Gastroesophageal sphincter (tissue), 4 donors: ENCODE measurements at regions not wholly inside any gene's neighbourhood (a gene's known extent, or its start where the extent isn't known, plus 50 kb on each side); places are given as distances from the start of the nearest gene placed in this dataset.
A peak's percentile ranks its signal among the peaks of the same experiment; 100 is the strongest.

Experiments used
- ATAC-seq: fragments of 150-250 bp; one replicate; pipeline ENCODE4 v1.9.1; 2016; ENCODE audit warnings: mild to moderate bottlenecking, moderate library complexity
- H3K27ac ChIP-seq, 4 donors: fragments of 200-600 bp; sonication (generic) in 3 of 4; 1 replicate in 3 of 4; 2 replicates in 1 of 4; pipeline ENCODE4 v1.5.1; 2016 to 2019
- H3K27me3 ChIP-seq: fragments of 200-600 bp; sonication (generic); one replicate; pipeline ENCODE4 v1.5.1; 2019
- H3K36me3 ChIP-seq, 2 donors: fragments of 200-600 bp; sonication (generic); one replicate each; pipeline ENCODE4 v1.5.1; 2019; ENCODE audit warnings: control low read depth in 1 of 2
- H3K4me1 ChIP-seq, 3 donors: fragments of 200-600 bp; sonication (generic); 1 replicate in 2 of 3; 2 replicates in 1 of 3; pipeline ENCODE4 v1.5.1; 2016 to 2019; ENCODE audit warnings: control low read depth in 2 of 3
- H3K4me3 ChIP-seq, 2 donors: fragments of 200-600 bp; sonication (generic); one replicate each; pipeline ENCODE4 v1.5.1; 2019; ENCODE audit warnings: mild to moderate bottlenecking in 1 of 2, moderate library complexity in 1 of 2
- H3K9me3 ChIP-seq, 3 donors: fragments of 200-600 bp; sonication (generic); one replicate each; pipeline ENCODE4 v1.5.1; 2017 to 2019; ENCODE audit warnings: control low read depth in 2 of 3
- CTCF ChIP-seq, 4 experiments: fragments of 200-600 bp in 2 of 4; fragments of 450-650 bp in 2 of 4; sonication (generic) in 1 of 4; IDR thresholded peaks; one replicate each; pipeline ENCODE4 v1.5.1; 2017 to 2019; ENCODE audit warnings: antibody characterized with exemption in 4 of 4, mild to moderate bottlenecking in 2 of 4, moderate library complexity in 2 of 4
- EP300 ChIP-seq: sonication (generic); formaldehyde crosslinking; IDR thresholded peaks from one replicate; pipeline ENCODE4 v1.6.1; 2017; ENCODE audit warnings: antibody characterized with exemption, mild to moderate bottlenecking
- POLR2A ChIP-seq, 2 donors: fragments of 450-650 bp; IDR thresholded peaks; one replicate each; pipeline ENCODE4 v1.6.1; 2017; ENCODE audit warnings: antibody characterized with exemption in 2 of 2, mild to moderate bottlenecking in 2 of 2, moderate library complexity in 1 of 2
- POLR2AphosphoS5 ChIP-seq: sonication (generic); formaldehyde crosslinking; IDR thresholded peaks from one replicate; pipeline ENCODE4 v1.6.1; 2017; ENCODE audit warnings: antibody characterized with exemption
- WGBS, 2 donors: methylation state at CpG; one replicate each; pipeline ENCODE4 v1.1.5; 2018; ENCODE audit warnings: low coverage in 1 of 2; 5-methylcytosine and 5-hydroxymethylcytosine counted together

- TF ChIP-seq POLR2A (IDR thresholded peaks at IDR 0.05) (no peak), CTCF (IDR thresholded peaks at IDR 0.05) (no peak), POLR2AphosphoS5 (no peak), EP300 (no peak)
- Histone ChIP-seq H3K4me1 (peaks cover 0 to under 1% (median 0%) of the 10 kb centered on the region in 3 donors), H3K27ac (peak overlapping the region in 1 of 4 donors; percentile 3), H3K27me3 (no peaks in the 10 kb centered on the region), H3K9me3 (no peaks in the 10 kb centered on the region), H3K4me3 (no peak overlapping the region), H3K36me3 (no peaks in the 10 kb centered on the region)
- 74 to 90% methylated on average over 3 of the region's 3 CpGs for WGBS, 2 donors
- ATAC-seq, result peak; percentile 51
Measured at GRCh38 chr6:14848019-14848418, 397.9 kb upstream of the JARID2 start.

- ATAC-seq, result no peak
Measured at GRCh38 chr6:14849185-14849584, 396.7 kb upstream of the JARID2 start.

GRCh38 chr6:14851281-14851680, 394.6 kb upstream of the JARID2 start:
- H3K9me3 ChIP-seq, result no peaks in the 10 kb centered on the region
- no peak for TF ChIP-seq EP300
- no peaks in the 10 kb centered on the region for H3K4me1 ChIP-seq
- H3K27ac ChIP-seq, result no peak overlapping the region
- no peaks in the 10 kb centered on the region for H3K27me3 ChIP-seq
- no peak overlapping the region for H3K4me3 ChIP-seq
- 59 to 79% methylated on average over 2 to 8 of the region's 8 CpGs for WGBS, 2 donors
- no peaks in the 10 kb centered on the region for H3K36me3 ChIP-seq
- no peak for ATAC-seq

More at GRCh38 chr6:14849185-14849584, 396.7 kb upstream of the JARID2 start:
- Histone ChIP-seq H3K36me3 (no peaks in the 10 kb centered on the region), H3K27me3 (no peaks in the 10 kb centered on the region), H3K4me1 (no peaks in the 10 kb centered on the region), H3K9me3 (no peaks in the 10 kb centered on the region), H3K27ac (no peak overlapping the region), H3K4me3 (no peak overlapping the region)
- TF ChIP-seq CTCF (IDR thresholded peaks at IDR 0.05), result no peak
- TF ChIP-seq POLR2AphosphoS5, result no peak
- TF ChIP-seq EP300, result no peak
- TF ChIP-seq POLR2A (IDR thresholded peaks at IDR 0.05), result no peak

- Histone ChIP-seq H3K9me3 (no peaks in the 10 kb centered on the region), H3K4me1 (no peaks in the 10 kb centered on the region), H3K4me3 (no peak overlapping the region), H3K27ac (no peak overlapping the region), H3K27me3 (no peaks in the 10 kb centered on the region), H3K36me3 (no peaks in the 10 kb centered on the region)
- 93% methylated on average over 4 of the region's 5 CpGs; no CpG with 5 or more reads in 1 of the 2 donors for WGBS, 2 donors
- TF ChIP-seq POLR2AphosphoS5 (no peak), EP300 (no peak), CTCF (IDR thresholded peaks at IDR 0.05) (no peak), POLR2A (IDR thresholded peaks at IDR 0.05) (no peak)
- no peak for ATAC-seq
Measured at GRCh38 chr6:14852375-14852774, 393.5 kb upstream of the JARID2 start.

GRCh38 chr6:14856177-14856576, 389.7 kb upstream of the JARID2 start:
- H3K4me1 ChIP-seq, result no peaks in the 10 kb centered on the region
- TF ChIP-seq POLR2AphosphoS5, result no peak
- TF ChIP-seq CTCF (IDR thresholded peaks at IDR 0.05), result no peak
- TF ChIP-seq POLR2A (IDR thresholded peaks at IDR 0.05), result no peak
- TF ChIP-seq EP300, result no peak
- H3K9me3 ChIP-seq, result no peaks in the 10 kb centered on the region
- H3K27me3 ChIP-seq, result no peaks in the 10 kb centered on the region
- H3K27ac ChIP-seq, result no peak overlapping the region
- no peak for ATAC-seq
- WGBS, 2 donors, result 90% methylated on average over 2 of the region's 7 CpGs; no CpG with 5 or more reads in 1 of the 2 donors
- H3K4me3 ChIP-seq, result no peak overlapping the region
- H3K36me3 ChIP-seq, result no peaks in the 10 kb centered on the region

DNA sequence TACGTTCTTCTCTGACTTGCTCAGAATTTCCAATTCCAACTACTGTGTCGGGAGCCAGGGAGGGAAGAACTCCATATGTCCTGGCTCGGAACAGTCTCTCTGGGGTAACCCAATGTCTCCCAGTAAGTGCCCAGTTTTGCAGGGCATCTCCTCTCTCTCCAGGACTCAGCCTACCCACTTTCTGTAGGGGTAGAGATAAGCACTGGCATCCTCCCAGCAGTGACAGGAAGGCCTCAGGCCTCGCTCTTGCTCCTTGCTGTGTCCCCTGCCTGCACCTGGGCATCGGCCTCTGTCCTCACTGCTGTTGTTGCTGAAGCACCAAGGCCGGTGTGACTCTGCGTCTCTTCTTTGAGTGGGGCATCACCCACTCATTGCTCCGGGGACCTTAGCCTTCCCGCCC, 388.9 kb upstream of the JARID2 start:
- H3K27ac ChIP-seq, result no peak overlapping the region
- WGBS, 2 donors, result 92 to 98% methylated on average over 2 to 5 of the region's 9 CpGs
- no peak for ATAC-seq
- TF ChIP-seq POLR2A (IDR thresholded peaks at IDR 0.05) (no peak), CTCF (IDR thresholded peaks at IDR 0.05) (no peak), POLR2AphosphoS5 (no peak), EP300 (no peak)
- no peaks in the 10 kb centered on the region for H3K27me3 ChIP-seq
- H3K9me3 ChIP-seq, result no peaks in the 10 kb centered on the region
- no peak overlapping the region for H3K4me3 ChIP-seq
- no peaks in the 10 kb centered on the region for H3K4me1 ChIP-seq
- H3K36me3 ChIP-seq, result no peaks in the 10 kb centered on the region
